Left renal cortex interstitium (tissue), 4 donors: ENCODE measurements at regions not wholly inside any gene's neighbourhood (a gene's known extent, or its start where the extent isn't known, plus 50 kb on each side); places are given as distances from the start of the nearest gene placed in this dataset.

Experiments
- DNase-seq, 4 donors: peaks; one replicate each; pipeline ENCODE4 v3.0.0-alpha.2; 2013; ENCODE audit warnings: low read depth in 4 of 4, low spot score in 2 of 4, missing footprints in 1 of 4

DNA sequence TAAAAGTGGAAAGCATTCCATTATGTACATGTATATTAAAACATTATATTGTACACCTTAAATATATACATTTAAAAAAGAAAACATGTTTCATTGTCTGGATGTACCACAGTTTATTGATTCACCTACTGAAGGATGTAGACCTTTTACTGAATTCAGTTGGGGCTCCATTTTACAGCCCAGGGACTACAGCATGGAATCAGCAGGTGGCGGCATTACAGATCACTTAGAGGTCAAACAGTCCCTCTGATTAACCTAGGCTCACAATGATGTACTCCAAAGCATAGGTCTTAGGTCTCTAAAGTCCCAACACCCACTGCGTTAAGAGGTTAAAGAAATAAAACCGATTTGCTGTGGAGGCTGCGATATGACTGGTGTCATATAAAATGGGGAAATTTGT lies 490.9 kb downstream of the SHISA9 start:
- DNase-seq, result no peak

GRCh38 chr16:13393816-13394215 lies 492.4 kb downstream of the SHISA9 start:
- no peak for DNase-seq

DNA sequence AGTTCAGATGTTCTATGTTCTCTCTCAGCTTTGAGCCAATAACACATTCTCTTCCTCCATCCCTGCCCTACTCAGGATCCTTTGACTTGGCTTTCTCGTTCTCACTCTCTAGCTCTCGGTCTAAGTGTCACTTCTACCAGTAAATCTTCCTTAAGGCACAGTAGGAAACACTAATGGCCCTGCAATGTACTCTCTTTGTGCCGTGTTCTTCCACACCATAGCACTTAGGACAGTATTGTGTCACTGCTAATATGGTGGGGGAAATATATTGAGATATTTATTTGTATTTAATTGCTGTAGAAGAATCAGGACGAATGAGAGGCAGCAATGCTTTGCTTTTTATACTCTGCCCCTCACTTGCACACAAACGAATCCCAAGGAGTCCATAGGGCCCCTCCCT lies 493.1 kb downstream of the SHISA9 start:
- no peak for DNase-seq

- no peak for DNase-seq
These were observed 495.7 kb downstream of the SHISA9 start for GRCh38 chr16:13397126-13397525.

GRCh38 chr16:13401641-13402040 lies 500.2 kb downstream of the SHISA9 start:
- no peak for DNase-seq

GRCh38 chr16:13402601-13403000 lies 501.2 kb downstream of the SHISA9 start:
- no peak for DNase-seq

DNA sequence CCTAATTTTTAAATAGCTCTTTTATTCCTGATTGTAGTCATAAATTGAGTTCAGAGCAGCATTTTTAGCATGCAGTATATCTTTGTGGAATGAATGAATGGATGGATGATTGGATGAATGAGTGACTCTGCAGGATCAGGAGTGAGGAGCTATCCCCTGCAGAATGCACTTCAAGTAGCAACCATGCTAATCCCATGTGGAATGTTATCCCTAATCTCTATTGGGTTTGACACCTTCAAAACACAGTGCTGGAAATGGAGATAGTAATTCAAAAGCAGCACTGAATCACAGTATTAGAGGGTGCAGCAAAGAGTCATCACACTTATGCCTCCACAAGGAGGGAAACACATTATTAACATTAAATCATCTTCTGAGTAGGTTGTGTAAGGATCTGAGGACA lies 501.9 kb downstream of the SHISA9 start:
- DNase-seq, result no peak

- DNase-seq, result no peak
These were observed 505.8 kb upstream of the ERCC4 start for GRCh38 chr16:13414154-13414553.

- DNase-seq, result no peak
These were observed 500.4 kb upstream of the ERCC4 start for GRCh38 chr16:13419589-13419988.

- DNase-seq, result no peak
These were observed 498.2 kb upstream of the ERCC4 start for GRCh38 chr16:13421726-13422125.

GRCh38 chr16:13425836-13426235 lies 494.1 kb upstream of the ERCC4 start:
- no peak for DNase-seq

GRCh38 chr16:13426269-13426668 lies 493.7 kb upstream of the ERCC4 start:
- no peak for DNase-seq

- DNase-seq, result no peak
These were observed 493.2 kb upstream of the ERCC4 start for GRCh38 chr16:13426736-13427135.

DNA sequence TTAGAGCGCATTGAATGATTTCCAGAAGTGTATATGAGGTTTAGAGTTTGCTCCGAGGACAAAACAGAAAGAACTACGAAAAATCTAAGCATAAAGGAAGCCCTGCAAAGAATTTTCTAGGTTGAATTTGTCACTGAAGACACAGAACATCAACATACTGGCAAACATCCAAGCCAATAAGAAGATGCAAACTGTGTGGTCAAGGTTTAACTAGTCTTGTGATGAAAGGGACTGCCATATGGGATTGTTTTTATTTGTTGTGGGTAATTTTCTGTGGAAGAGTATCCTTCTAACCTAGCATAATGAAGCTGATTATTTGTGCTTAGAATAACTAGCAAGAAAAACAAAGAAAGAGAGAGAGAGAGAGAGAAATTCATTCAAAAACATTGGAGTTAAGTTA lies 492.0 kb upstream of the ERCC4 start:
- DNase-seq, result no peak

GRCh38 chr16:13429416-13429815 lies 490.5 kb upstream of the ERCC4 start:
- DNase-seq, result no peak

DNA sequence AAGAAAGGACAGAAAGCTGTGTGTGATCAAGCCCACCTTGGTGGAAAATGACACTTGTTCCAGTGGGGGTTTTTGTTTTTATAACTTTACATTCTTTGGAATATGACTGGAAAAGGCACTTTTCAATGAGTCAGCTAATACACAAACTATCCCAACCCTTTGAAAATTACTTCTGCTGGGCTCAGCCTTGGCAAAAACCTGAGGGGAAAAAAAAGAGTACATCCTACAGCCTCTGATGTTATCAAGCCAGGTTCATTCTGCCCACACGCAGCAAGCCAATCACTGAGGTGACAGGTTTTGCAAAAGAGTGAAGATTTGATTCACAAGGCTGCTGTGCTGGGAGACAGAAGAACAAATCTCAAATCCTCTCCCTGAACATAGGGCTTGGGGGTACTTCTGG lies 484.5 kb upstream of the ERCC4 start:
- DNase-seq, result no peak

DNA sequence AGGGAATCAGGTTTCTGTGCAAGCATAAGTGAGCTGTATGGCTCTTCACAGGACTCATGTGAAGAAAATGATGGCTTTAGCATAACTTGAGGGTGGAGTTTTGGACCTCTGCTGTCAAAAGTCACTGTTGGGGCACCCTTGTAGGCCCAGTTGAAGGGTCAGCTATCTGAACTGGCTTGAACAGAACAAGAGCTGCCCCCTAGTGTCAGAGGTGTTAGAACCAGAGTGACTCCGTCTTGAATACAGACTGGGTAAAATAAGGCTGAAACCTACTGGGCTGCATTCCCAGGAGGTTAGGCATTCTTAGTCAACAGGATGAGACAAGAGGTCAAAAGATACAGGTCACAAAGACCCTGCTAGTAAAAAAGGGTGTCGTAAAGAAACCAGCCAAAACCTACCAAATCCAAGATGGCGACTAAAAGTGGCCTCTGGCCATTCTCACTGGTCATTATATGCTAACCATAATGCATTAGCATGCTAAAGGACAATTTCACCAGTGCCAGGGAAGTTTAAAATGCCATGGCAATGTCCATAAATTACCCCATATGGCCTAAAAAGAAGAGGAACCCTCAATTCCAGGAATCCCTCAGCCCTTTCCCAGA lies 484.0 kb upstream of the ERCC4 start:
- DNase-seq, result no peak

GRCh38 chr16:13436641-13437412 lies 483.1 kb upstream of the ERCC4 start:
- peak; percentile 47 to 71 (median 64) for DNase-seq

GRCh38 chr16:13437413-13437795 lies 482.6 kb upstream of the ERCC4 start:
- DNase-seq, result no peak

GRCh38 chr16:13438064-13438463 lies 481.9 kb upstream of the ERCC4 start:
- DNase-seq, result no peak

- no peak for DNase-seq
These were observed 480.2 kb upstream of the ERCC4 start for GRCh38 chr16:13439766-13440165.

GRCh38 chr16:13441675-13442074 lies 478.3 kb upstream of the ERCC4 start:
- no peak for DNase-seq

DNA sequence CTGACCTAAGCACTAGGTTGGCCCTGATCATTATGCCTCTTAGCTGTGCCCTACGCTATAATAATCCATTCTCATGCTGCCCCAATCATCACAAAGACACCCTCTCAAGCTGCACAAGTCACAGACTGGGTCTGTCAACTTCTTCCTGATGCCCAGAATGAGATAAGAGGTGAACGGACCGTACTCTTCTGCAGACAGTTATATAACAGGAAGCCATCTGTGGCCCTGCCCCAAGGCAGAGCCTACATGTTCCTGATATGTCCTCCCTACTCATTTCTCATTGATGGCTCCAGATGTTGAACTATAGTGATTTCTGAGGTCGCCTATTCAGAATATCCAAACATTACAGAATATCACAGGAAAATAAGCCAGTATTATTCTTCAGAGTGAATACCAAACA lies 471.6 kb upstream of the ERCC4 start:
- no peak for DNase-seq
